ENCODE measurements at regions not wholly inside any gene's neighbourhood (a gene's known extent, or its start where the extent isn't known, plus 50 kb on each side); places are given as distances from the start of the nearest gene placed in this dataset.
"Not testable (repeated sequence)": the region's sequence is repeated elsewhere in the genome, so short reads cannot be mapped to it uniquely, and the experiment has no call there.

- not testable (repeated sequence) for DNase-seq (ENCODE audit: low read depth in 3 of 3, low spot score in 2 of 3)
Observed at GRCh38 chr2:132220589-132220988, 58.8 kb upstream of the ANKRD30BL start.

- not testable (repeated sequence) for DNase-seq (ENCODE audit: low read depth in 3 of 3, low spot score in 2 of 3)
Observed at GRCh38 chr2:132221886-132222285, 60.1 kb upstream of the ANKRD30BL start.

- no peak for DNase-seq (ENCODE audit: low read depth in 3 of 3, low spot score in 2 of 3)
Observed at GRCh38 chr2:132252191-132252893, 90.6 kb upstream of the ANKRD30BL start.

GRCh38 chr2:132252894-132253264 is 91.1 kb upstream of the ANKRD30BL start:
- DNase-seq (ENCODE audit: low read depth in 3 of 3, low spot score in 2 of 3), result no peak

- DNase-seq (ENCODE audit: low read depth in 3 of 3, low spot score in 2 of 3), result no peak
Observed at GRCh38 chr2:132253496-132254305, 91.9 kb upstream of the ANKRD30BL start.

- DNase-seq (ENCODE audit: low read depth in 3 of 3, low spot score in 2 of 3), result not testable (repeated sequence)
Observed at GRCh38 chr2:132254306-132254919, 92.7 kb upstream of the ANKRD30BL start.

- no peak for DNase-seq (ENCODE audit: low read depth in 3 of 3, low spot score in 2 of 3)
Observed at GRCh38 chr2:132255714-132256113, 94.0 kb upstream of the ANKRD30BL start.

- DNase-seq (ENCODE audit: low read depth in 3 of 3, low spot score in 2 of 3), result no peak
Observed at GRCh38 chr2:132256251-132256902, 94.6 kb upstream of the ANKRD30BL start.

GRCh38 chr2:132256903-132257300 is 95.2 kb upstream of the ANKRD30BL start:
- not testable (repeated sequence) for DNase-seq (ENCODE audit: low read depth in 3 of 3, low spot score in 2 of 3)

GRCh38 chr2:132257301-132258171 is 95.8 kb upstream of the ANKRD30BL start:
- DNase-seq (ENCODE audit: low read depth in 3 of 3, low spot score in 2 of 3), result not testable (repeated sequence)

GRCh38 chr2:132259276-132259675 is 97.5 kb upstream of the ANKRD30BL start:
- not testable (repeated sequence) for DNase-seq (ENCODE audit: low read depth in 3 of 3, low spot score in 2 of 3)

- not testable (repeated sequence) for DNase-seq (ENCODE audit: low read depth in 3 of 3, low spot score in 2 of 3)
Observed at GRCh38 chr2:132265595-132265994, 103.8 kb upstream of the ANKRD30BL start.

GRCh38 chr2:132267105-132267497 is 105.3 kb upstream of the ANKRD30BL start:
- DNase-seq (ENCODE audit: low read depth in 3 of 3, low spot score in 2 of 3), result no peak

- DNase-seq (ENCODE audit: low read depth in 3 of 3, low spot score in 2 of 3), result peak in 1 of 3 donors; percentile 32
Observed at GRCh38 chr2:132267498-132268283, 105.9 kb upstream of the ANKRD30BL start.

GRCh38 chr2:132268284-132268976 is 106.7 kb upstream of the ANKRD30BL start:
- DNase-seq (ENCODE audit: low read depth in 3 of 3, low spot score in 2 of 3), result peak; percentile 72 to 78 (median 75)

- no peak for DNase-seq (ENCODE audit: low read depth in 3 of 3, low spot score in 2 of 3)
Observed at GRCh38 chr2:132268977-132269523, 107.3 kb upstream of the ANKRD30BL start.

- no peak for DNase-seq (ENCODE audit: low read depth in 3 of 3, low spot score in 2 of 3)
Observed at GRCh38 chr2:132270255-132270654, 108.5 kb upstream of the ANKRD30BL start.

GRCh38 chr2:132270981-132271546 is 109.3 kb upstream of the ANKRD30BL start:
- no peak for DNase-seq (ENCODE audit: low read depth in 3 of 3, low spot score in 2 of 3)
